ENCODE measurements at regions not wholly inside any gene's neighbourhood (a gene's known extent, or its start where the extent isn't known, plus 50 kb on each side); places are given as distances from the start of the nearest gene placed in this dataset.

DNA sequence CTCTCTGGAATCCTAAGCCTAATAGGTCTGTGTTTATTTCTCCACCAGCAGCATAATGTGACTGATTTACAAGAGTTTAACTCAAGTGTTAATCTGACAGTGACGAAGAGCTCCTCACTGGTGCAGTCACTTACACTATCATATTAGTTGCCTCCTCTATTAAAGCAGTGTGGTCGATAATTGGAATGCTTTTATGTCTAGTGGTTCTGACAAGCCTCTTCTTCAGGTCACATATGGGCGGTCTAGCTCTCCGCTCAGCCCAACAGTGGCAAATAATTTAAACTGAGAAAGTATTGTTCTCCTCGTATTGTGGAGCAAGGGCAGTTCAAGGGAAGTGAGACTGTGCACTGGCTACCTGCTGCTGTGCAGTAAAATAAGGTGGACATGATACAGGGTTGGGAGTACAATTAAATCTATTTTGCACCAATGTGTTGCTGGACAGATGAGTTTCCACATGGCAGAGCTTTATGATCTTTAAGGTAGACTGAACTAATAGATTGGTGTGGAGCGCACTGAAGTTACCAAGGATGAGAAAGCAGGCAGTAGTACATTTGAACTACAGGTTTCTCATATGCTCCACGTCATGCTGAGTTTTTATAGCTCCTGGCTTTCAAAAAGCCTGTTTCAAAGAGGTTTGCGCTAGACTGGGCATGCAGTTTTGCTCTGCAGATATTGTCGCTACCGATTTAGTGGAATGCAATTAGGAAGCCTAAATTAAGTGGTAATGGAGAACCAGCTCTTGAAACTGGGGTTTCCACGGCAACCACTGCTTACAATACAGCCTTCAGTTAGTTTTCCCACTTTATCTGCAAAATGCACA lies 151.7 kb upstream of the POU3F3 start:
- H2BK12ac ChIP-seq (ENCODE audit: insufficient read length, low read depth, low read length): no peak overlapping the region
- Mint-ChIP-seq H3K36me3 (ENCODE audit: insufficient read depth in 1 of 3, low read depth in 3 of 3) (no peaks in the 10 kb centered on the region), H3K27ac (no peak overlapping the region), H3K4me3 (no peak overlapping the region), H3K27me3 (ENCODE audit: low read depth) (0 out of 2 replicates have a peak, but pooled peaks cover 4% of the 10 kb centered on the region), H3K4me1 (peaks cover 32% of the 10 kb centered on the region in 2 experiments), H3K9me3 (no peaks in the 10 kb centered on the region)
- no peak overlapping the region for H2AFZ ChIP-seq (ENCODE audit: low read length)
- no peaks in the 10 kb centered on the region for H3K4me1 ChIP-seq (ENCODE audit: insufficient read depth, low read length)
- no peak overlapping the region for H3K4ac ChIP-seq (ENCODE audit: low read depth, low read length)
- no peak overlapping the region for H4K5ac ChIP-seq (ENCODE audit: insufficient read length, low read depth, low read length)
- TF ChIP-seq CTCF (conservative IDR thresholded peaks at IDR 0.05): no peak
- H3K27me3 ChIP-seq (ENCODE audit: insufficient read depth, low read length): no peaks in the 10 kb centered on the region
- no peak overlapping the region for H3T11ph ChIP-seq (ENCODE audit: low read length)
- H3K14ac ChIP-seq (ENCODE audit: insufficient read depth, low read length): no peak overlapping the region
- DNase-seq: no peak
- no peaks in the 10 kb centered on the region for H4K20me1 ChIP-seq (ENCODE audit: control insufficient read depth, insufficient read depth, insufficient read length)
- H3K9ac ChIP-seq (ENCODE audit: extremely low read depth, insufficient read length, low read length): no peak overlapping the region
- H4K91ac ChIP-seq (ENCODE audit: insufficient read length, low read depth, low read length): no peak overlapping the region
- no peak overlapping the region for H3K56ac ChIP-seq (ENCODE audit: insufficient read length, low read depth, low read length)
- H3K23me2 ChIP-seq (ENCODE audit: insufficient read length, low read depth, low read length, poor library complexity, severe bottlenecking): no peaks in the 10 kb centered on the region
- no peak overlapping the region for H2BK15ac ChIP-seq (ENCODE audit: low read depth, low read length)
- H3K79me2 ChIP-seq (ENCODE audit: insufficient read depth, low read length): no peaks in the 10 kb centered on the region
- no peak overlapping the region for H2AK5ac ChIP-seq (ENCODE audit: insufficient read length, low read length)
- no peak overlapping the region for H3K18ac ChIP-seq (ENCODE audit: insufficient read length, low read depth, low read length)
- H2BK20ac ChIP-seq (ENCODE audit: low read depth, low read length, poor library complexity, severe bottlenecking): no peak overlapping the region
- no peak overlapping the region for H3K4me2 ChIP-seq (ENCODE audit: insufficient read depth, insufficient read length, low read length)
- WGBS (ENCODE audit: extremely low coverage, insufficient read length, low lambda C conversion rate): no CpG with 5 or more reads among the region's 11 CpGs
- H3K9me3 ChIP-seq (ENCODE audit: control insufficient read depth, low read depth, low read length): no peaks in the 10 kb centered on the region
- H2BK120ac ChIP-seq (ENCODE audit: low read depth, low read length, poor library complexity, severe bottlenecking): no peak overlapping the region
- H3K23ac ChIP-seq (ENCODE audit: insufficient read length, low read depth, low read length): no peak overlapping the region
- no peaks in the 10 kb centered on the region for H3K79me1 ChIP-seq (ENCODE audit: insufficient read depth, low read depth, low read length, poor library complexity, severe bottlenecking)
- H2BK5ac ChIP-seq (ENCODE audit: insufficient read length, low read length): no peak overlapping the region
- no peak overlapping the region for H3K27ac ChIP-seq (ENCODE audit: insufficient read length, low read depth, low read length)
- no peak overlapping the region for H4K8ac ChIP-seq (replicated peaks; ENCODE audit: insufficient read length, low read depth, low read length)

Data from H9 (cell line).